ENCODE measurements at regions not wholly inside any gene's neighbourhood (a gene's known extent, or its start where the extent isn't known, plus 50 kb on each side); places are given as distances from the start of the nearest gene placed in this dataset.

DNA sequence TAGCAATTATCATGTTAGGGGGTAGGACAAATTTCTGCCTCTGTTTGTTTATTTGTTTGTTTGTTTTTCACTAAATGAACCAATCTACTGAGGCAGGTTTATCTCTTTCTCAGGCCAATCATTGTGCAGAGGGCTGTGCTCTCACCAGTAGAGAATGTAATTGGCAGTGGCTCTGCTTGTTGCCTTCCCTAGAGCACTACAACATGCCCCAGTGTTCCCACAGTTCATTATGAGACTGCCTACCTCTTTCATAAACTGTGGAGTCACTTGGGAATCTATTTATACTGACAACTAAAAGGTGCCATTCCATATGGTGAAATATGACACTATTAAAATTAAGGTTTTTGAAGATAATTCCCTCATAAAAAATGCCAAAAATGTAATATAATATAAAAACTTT lies 196.3 kb upstream of the ALCAM start:
- ATAC-seq (ENCODE audit: low FRiP score) (no peak), DNase-seq (ENCODE audit: low spot score) (no peak)
- TF ChIP-seq, protein P1, sequence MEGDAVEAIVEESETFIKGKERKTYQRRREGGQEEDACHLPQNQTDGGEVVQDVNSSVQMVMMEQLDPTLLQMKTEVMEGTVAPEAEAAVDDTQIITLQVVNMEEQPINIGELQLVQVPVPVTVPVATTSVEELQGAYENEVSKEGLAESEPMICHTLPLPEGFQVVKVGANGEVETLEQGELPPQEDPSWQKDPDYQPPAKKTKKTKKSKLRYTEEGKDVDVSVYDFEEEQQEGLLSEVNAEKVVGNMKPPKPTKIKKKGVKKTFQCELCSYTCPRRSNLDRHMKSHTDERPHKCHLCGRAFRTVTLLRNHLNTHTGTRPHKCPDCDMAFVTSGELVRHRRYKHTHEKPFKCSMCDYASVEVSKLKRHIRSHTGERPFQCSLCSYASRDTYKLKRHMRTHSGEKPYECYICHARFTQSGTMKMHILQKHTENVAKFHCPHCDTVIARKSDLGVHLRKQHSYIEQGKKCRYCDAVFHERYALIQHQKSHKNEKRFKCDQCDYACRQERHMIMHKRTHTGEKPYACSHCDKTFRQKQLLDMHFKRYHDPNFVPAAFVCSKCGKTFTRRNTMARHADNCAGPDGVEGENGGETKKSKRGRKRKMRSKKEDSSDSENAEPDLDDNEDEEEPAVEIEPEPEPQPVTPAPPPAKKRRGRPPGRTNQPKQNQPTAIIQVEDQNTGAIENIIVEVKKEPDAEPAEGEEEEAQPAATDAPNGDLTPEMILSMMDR (IDR thresholded peaks at IDR 0.05) = no peak

DNA sequence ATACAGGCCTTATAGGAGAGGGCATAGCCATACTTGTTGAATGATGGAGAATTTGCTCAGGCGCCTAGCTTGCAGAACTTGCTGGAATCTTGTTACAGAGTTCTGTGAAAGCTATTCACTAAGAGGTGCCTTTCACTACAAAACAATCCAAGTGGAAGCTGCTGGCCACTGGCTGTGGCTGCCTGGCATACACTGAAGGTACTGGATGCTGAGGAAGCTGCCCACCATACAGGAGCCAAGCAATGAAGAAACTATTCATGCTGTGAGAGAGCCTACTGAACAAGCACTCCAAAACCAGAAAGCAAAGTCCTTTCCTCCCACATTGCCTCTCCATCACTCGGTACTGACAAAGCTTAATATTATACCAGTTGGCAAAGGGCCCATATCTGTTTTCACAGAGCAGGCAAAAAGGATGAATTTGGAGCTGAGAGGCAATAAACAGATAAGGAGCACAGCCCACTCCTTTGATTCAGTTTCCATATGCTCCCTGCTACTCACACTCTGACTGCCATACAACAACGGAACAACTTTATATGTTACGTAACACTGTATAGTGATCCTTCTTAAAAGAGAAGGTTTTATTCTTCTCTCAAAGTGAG lies 192.6 kb upstream of the ALCAM start:
- TF ChIP-seq, protein P1 (IDR thresholded peaks at IDR 0.05) = no peak
- no peak for ATAC-seq (ENCODE audit: low FRiP score)
- no peak for DNase-seq (ENCODE audit: low spot score)

DNA sequence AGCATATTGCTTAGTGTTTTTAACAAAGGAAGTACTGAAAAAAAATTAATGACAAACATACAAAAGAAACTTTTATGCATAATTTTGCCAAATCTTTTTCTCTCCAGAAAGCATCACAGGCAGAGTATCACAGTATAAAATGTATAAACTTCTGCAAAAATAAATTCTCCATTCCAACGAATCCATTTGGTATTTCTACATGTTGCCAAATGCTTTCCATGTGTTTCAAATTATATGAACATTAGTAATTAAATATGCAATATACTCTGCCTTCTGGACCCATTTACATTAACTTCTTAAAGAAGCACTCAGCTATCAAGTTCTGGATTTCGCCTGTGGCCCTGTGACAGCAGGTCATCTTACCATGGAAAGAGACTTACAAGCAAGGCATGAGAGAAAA lies 189.1 kb upstream of the ALCAM start:
- TF ChIP-seq, protein P1 (IDR thresholded peaks at IDR 0.05) = no peak
- no peak for ATAC-seq (ENCODE audit: low FRiP score)
- no peak for DNase-seq (ENCODE audit: low spot score)

DNA sequence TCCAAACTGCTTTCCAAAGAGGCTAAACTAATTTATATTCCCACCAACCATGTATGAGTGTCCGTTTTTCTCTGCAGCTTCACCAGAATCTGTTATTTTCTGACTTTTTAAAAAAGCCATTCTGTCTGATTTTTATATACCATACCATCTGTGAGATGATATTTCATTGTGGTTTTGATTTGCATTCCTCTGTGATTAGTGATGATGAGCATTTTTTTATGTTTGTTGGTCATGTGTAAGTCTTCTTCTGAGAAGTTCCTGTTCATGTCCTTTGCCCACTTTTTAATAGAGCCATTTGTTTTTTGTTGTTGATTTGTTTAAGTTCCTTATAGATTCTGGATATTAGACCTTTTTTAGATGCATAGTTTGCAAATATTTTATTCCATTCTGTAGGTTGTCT lies 179.4 kb upstream of the ALCAM start:
- TF ChIP-seq, protein P1 (IDR thresholded peaks at IDR 0.05) = no peak
- ATAC-seq (ENCODE audit: low FRiP score) (no peak), DNase-seq (ENCODE audit: low spot score) (no peak)

DNA sequence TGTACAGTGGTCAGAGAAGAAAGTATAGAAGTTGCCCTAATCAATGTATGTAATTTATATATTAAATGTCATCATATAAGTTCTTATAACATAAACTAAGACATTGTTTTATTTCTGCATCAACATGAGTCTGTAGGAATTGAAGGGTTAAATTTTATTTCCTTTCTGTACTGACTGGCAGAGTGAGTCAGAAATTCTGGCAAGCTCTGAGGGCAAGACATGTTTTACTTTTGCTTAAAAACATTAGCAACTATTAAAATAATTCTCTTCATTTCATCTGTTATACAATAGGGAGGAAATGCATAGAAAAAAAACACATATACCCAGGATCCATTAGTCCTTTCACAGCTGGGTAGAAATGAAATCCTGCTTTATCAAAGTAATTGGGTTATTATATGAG lies 171.4 kb upstream of the ALCAM start:
- no peak for ATAC-seq (ENCODE audit: low FRiP score)
- no peak for DNase-seq (ENCODE audit: low spot score)
- TF ChIP-seq, protein P1 (IDR thresholded peaks at IDR 0.05) = no peak

DNA sequence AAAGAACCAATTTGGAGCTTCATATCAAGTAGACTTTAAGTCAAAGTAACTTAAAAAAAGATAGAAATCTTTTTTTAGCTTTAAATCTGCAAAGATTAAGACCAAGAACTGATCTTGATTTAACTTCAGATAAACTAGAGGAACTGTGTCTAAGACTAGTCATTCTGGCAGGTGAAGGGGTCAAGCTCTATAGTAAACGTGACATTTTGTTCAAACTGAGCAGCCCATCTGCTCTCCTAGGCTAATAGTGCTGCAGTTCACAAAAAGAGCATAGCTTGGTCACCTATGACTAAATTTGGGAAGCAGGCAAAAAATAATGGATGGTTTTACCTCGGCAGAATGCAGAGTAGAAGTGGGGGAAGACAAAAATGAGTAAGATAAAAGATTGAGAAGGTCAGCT lies 168.8 kb upstream of the ALCAM start:
- no peak for DNase-seq (ENCODE audit: low spot score)
- no peak for ATAC-seq (ENCODE audit: low FRiP score)
- TF ChIP-seq, protein P1 (IDR thresholded peaks at IDR 0.05) = no peak

DNA sequence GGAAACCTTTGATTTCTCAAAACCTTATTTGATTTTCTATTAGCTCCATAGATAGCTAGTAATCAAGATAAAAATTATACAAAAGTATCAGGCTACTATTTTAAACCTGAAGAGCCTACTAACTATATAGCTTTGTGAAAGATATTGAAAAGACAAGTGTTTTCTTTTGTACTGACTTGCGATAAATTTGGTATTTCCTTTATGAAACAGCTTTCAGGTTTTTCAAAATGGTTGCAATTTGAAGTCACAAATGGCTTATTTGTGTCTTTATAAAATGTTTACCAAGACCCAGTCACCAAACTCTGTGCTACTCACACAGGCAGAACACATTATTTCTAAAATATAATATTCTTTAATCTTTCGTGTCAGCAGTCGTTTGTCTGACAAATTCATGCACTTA lies 167.5 kb upstream of the ALCAM start:
- no peak for ATAC-seq (ENCODE audit: low FRiP score)
- DNase-seq (ENCODE audit: low spot score) = no peak
- TF ChIP-seq, protein P1 (IDR thresholded peaks at IDR 0.05) = no peak
